GM13977 (cell line): ENCODE measurements at regions not wholly inside any gene's neighbourhood (a gene's known extent, or its start where the extent isn't known, plus 50 kb on each side); places are given as distances from the start of the nearest gene placed in this dataset.

Experiments used
- DNase-seq: peaks from one replicate; pipeline ENCODE4 v3.0.0; 2012; ENCODE audit warnings: low spot score
- in situ Hi-C: fragments of 300-500 bp; cut with MboI; formaldehyde crosslinking; loops from one replicate; pipeline ENCODE4 v1.12.0; 2022; ENCODE audit warnings: low sequenced_read_pairs, low pct_unique_long_range_greater_than_20kb, mixed read lengths, inconsistent platforms; ENCODE audit not compliant: unreplicated experiment
- TF ChIP-seq, protein P1 (sequence below): IDR thresholded peaks from 2 replicates; pipeline ENCODE4 v1.5.1; 2012; ENCODE audit warnings: mild to moderate bottlenecking, control low read depth; ENCODE audit not compliant: insufficient read depth; ENCODE audit errors: extremely low read depth, missing control alignments

GRCh38 chr3:39587113-39587512 lies 119.6 kb downstream of the MOBP start:
- DNase-seq: no peak
- TF ChIP-seq, protein P1, sequence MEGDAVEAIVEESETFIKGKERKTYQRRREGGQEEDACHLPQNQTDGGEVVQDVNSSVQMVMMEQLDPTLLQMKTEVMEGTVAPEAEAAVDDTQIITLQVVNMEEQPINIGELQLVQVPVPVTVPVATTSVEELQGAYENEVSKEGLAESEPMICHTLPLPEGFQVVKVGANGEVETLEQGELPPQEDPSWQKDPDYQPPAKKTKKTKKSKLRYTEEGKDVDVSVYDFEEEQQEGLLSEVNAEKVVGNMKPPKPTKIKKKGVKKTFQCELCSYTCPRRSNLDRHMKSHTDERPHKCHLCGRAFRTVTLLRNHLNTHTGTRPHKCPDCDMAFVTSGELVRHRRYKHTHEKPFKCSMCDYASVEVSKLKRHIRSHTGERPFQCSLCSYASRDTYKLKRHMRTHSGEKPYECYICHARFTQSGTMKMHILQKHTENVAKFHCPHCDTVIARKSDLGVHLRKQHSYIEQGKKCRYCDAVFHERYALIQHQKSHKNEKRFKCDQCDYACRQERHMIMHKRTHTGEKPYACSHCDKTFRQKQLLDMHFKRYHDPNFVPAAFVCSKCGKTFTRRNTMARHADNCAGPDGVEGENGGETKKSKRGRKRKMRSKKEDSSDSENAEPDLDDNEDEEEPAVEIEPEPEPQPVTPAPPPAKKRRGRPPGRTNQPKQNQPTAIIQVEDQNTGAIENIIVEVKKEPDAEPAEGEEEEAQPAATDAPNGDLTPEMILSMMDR: no peak
- in situ Hi-C loops: no loop called here

- TF ChIP-seq, protein P1: no peak
- in situ Hi-C loops: no loop called here
- no peak for DNase-seq
These were observed 123.3 kb downstream of the MOBP start for GRCh38 chr3:39590806-39591205.

GRCh38 chr3:39592311-39593050 lies 125.0 kb downstream of the MOBP start:
- no peak for DNase-seq
- TF ChIP-seq, protein P1: no peak
- in situ Hi-C loops: no loop called here

GRCh38 chr3:39593341-39593740 lies 125.9 kb downstream of the MOBP start:
- TF ChIP-seq, protein P1: no peak
- no peak for DNase-seq
- in situ Hi-C loops: no loop called here

DNA sequence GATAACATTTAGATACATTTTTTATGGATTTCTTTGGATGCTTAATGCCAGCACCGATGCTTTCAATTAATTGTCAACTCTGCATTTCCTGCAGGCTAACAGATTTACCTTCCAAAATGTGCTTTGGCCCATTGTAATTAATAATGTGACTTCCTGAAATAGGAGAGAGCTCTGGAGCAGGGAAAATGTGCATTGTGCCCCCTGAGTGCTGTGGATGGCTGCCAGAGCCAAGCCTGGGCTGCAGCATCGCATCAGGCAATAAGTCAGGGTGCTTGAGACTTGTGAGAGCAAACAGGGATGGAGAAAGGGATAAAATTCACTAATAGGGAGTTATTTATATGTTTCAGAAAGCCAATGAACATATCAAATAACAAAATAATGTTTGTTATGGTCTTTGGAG lies 133.8 kb downstream of the MOBP start:
- TF ChIP-seq, protein P1: no peak
- in situ Hi-C loops: no loop called here
- DNase-seq: no peak

- no peak for DNase-seq
- in situ Hi-C loops: no loop called here
- TF ChIP-seq, protein P1: no peak
These were observed 138.4 kb downstream of the MOBP start for GRCh38 chr3:39605837-39606236.
